ENCODE measurements at regions not wholly inside any gene's neighbourhood (a gene's known extent, or its start where the extent isn't known, plus 50 kb on each side); places are given as distances from the start of the nearest gene placed in this dataset.

DNA sequence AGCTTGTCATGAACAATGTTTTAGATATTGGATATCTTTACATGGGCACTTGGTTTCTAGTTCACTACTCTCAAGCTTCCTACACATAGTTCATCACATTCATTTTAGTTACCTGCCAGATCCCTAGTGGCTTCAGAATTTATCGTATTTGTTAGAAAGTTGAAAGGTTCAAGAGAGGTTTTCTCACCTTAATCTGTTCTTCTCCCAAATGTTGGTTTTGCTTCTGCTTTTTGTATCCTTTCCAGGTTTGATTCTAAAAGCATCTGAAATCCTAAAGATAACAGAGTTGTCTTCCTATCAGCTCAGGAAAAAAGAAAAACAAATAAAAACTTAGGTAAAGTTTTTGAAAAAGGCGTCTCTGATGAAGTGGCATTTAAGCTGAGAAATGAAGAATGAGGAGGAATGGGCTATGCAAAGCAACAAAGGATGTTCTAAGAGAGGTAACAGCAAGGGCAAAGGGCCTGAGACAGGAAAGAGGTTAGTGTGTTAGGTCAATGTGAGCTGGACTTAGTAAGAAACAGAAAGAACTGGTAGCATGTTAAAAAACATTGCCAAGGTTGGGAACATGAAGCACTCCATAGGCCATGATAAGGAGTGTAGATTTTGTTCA, 104.7 kb upstream of the CMC1 start:
- Mint-ChIP-seq H3K27me3 (no peaks in the 10 kb centered on the region), H3K9me3 (no peaks in the 10 kb centered on the region), H3K27ac (no peak overlapping the region), H3K36me3 (no peaks in the 10 kb centered on the region), H3K4me3 (no peak overlapping the region), H3K4me1 (ENCODE audit: unreplicated experiment) (peaks cover 6% of the 10 kb centered on the region)
- TF ChIP-seq, protein P1, sequence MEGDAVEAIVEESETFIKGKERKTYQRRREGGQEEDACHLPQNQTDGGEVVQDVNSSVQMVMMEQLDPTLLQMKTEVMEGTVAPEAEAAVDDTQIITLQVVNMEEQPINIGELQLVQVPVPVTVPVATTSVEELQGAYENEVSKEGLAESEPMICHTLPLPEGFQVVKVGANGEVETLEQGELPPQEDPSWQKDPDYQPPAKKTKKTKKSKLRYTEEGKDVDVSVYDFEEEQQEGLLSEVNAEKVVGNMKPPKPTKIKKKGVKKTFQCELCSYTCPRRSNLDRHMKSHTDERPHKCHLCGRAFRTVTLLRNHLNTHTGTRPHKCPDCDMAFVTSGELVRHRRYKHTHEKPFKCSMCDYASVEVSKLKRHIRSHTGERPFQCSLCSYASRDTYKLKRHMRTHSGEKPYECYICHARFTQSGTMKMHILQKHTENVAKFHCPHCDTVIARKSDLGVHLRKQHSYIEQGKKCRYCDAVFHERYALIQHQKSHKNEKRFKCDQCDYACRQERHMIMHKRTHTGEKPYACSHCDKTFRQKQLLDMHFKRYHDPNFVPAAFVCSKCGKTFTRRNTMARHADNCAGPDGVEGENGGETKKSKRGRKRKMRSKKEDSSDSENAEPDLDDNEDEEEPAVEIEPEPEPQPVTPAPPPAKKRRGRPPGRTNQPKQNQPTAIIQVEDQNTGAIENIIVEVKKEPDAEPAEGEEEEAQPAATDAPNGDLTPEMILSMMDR (conservative IDR thresholded peaks at IDR 0.05) = no peak
- no peak for DNase-seq (ENCODE audit: extremely low spot score, unreplicated experiment)

DNA sequence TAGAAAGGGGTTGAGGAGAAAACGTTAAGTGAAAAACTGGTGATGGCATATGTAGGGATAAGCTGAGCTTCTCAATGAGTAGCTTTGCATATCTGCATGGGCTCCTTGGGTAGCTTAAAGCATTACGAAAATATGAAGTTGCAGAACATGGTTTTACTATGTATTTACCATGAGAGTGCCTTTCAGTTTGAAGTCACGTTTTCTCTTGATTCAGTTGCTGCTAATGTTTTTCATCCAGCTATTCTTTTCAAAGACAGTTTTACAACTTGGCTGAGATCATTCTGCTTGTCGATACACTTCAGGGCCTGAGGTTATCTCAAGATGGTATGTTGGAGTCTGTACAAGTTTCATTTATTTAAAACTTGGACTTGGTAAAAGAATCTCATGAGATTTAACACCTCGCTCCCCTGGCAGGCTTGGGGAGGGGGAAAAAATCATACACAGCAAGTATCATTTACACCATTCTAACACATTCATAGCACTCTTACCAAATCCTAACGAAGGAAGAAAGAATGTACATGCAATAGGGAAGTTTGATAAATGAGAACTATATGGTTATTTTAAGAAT, 103.3 kb upstream of the CMC1 start:
- no peak for DNase-seq (ENCODE audit: extremely low spot score, unreplicated experiment)
- no peaks in the 10 kb centered on the region for H3K27me3 Mint-ChIP-seq
- H3K4me3 Mint-ChIP-seq = no peak overlapping the region
- H3K4me1 Mint-ChIP-seq (ENCODE audit: unreplicated experiment) = peaks cover 1% of the 10 kb centered on the region
- H3K27ac Mint-ChIP-seq = no peak overlapping the region
- no peaks in the 10 kb centered on the region for H3K36me3 Mint-ChIP-seq
- TF ChIP-seq, protein P1 (conservative IDR thresholded peaks at IDR 0.05) = no peak
- H3K9me3 Mint-ChIP-seq = no peaks in the 10 kb centered on the region

DNA sequence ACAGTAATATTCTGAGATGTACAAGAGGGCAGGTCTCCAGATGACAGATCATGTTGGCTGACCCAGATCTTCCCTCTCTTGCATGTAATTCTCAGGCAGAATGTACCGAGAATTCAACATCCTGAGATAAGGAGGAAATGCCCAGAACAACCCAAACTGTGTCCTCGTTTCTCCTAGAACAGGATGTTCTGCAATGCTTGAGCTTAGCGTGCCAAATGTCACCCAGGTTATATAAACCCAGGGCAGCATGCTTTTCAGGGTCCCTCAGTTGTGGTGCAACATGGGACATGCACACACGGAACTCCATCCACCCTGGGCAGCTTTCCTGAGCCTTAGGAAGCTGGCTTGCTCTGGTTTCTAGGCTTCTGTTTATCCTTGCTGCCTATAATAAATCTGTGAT, 102.1 kb upstream of the CMC1 start:
- no peaks in the 10 kb centered on the region for H3K4me1 Mint-ChIP-seq (ENCODE audit: unreplicated experiment)
- no peak for DNase-seq (ENCODE audit: extremely low spot score, unreplicated experiment)
- H3K27me3 Mint-ChIP-seq = no peaks in the 10 kb centered on the region
- no peak overlapping the region for H3K4me3 Mint-ChIP-seq
- no peaks in the 10 kb centered on the region for H3K36me3 Mint-ChIP-seq
- H3K9me3 Mint-ChIP-seq = no peaks in the 10 kb centered on the region
- no peak overlapping the region for H3K27ac Mint-ChIP-seq
- TF ChIP-seq, protein P1 (conservative IDR thresholded peaks at IDR 0.05) = no peak

DNA sequence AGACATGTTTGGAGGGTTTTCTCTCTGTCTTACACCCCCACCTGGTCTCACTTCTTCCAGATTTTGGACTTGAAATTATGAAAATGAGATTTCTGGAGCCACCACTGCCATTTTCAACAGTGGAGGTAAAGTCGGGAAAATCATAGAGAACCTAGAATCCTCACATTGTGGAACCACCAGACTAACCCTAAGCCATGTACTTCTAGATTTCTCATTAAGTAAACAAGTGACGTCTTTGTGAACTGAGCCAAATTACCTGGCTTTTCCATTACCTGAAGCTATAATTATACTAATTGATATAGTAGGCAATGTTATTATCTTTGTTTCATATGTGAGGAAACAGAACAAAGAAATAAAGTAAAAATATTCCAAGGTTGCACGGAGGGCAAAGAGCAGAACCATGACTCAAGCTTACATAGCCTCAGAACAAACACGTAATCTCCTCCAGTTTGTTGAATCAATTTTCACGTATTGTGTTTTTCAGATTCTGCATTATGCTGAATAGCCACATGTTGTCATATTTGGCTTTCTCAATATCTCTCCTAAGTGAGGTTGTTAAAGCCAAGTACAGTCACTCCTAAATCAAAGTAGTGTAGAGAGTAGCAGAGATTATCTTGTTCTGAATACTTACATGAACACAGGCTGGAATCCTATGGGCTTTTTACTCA, 101.3 kb upstream of the CMC1 start:
- no peak overlapping the region for H3K27ac Mint-ChIP-seq
- H3K4me1 Mint-ChIP-seq (ENCODE audit: unreplicated experiment) = no peaks in the 10 kb centered on the region
- H3K27me3 Mint-ChIP-seq = no peaks in the 10 kb centered on the region
- no peaks in the 10 kb centered on the region for H3K9me3 Mint-ChIP-seq
- TF ChIP-seq, protein P1 (conservative IDR thresholded peaks at IDR 0.05) = no peak
- no peak overlapping the region for H3K4me3 Mint-ChIP-seq
- DNase-seq (ENCODE audit: extremely low spot score, unreplicated experiment) = no peak
- H3K36me3 Mint-ChIP-seq = no peaks in the 10 kb centered on the region

DNA sequence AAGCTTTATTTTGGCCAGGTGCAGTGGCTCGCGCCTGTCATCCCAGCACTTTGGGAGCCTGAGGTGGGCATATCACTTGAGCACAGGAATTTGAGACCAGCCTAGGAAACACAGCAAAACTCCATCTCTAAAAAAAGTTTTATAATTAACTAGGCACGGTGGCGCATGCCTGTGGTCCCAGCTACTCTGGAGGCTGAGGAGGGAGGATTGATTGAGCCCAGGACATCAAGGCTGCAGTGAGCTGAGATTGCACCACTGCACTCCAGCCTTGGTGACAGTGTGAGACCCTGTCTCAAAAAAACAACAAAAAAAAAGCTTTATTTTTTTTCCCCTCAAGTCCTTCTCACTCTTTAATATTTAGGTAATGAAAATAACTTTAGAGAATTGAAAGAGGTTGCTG, 100.8 kb upstream of the CMC1 start:
- Mint-ChIP-seq H3K9me3 (no peaks in the 10 kb centered on the region), H3K27me3 (no peaks in the 10 kb centered on the region), H3K4me1 (ENCODE audit: unreplicated experiment) (no peaks in the 10 kb centered on the region), H3K36me3 (no peaks in the 10 kb centered on the region), H3K4me3 (no peak overlapping the region), H3K27ac (no peak overlapping the region)
- TF ChIP-seq, protein P1 (conservative IDR thresholded peaks at IDR 0.05) = no peak
- DNase-seq (ENCODE audit: extremely low spot score, unreplicated experiment) = no peak
